ENCODE measurements at regions not wholly inside any gene's neighbourhood (a gene's known extent, or its start where the extent isn't known, plus 50 kb on each side); places are given as distances from the start of the nearest gene placed in this dataset.
"Not testable (repeated sequence)": the region's sequence is repeated elsewhere in the genome, so short reads cannot be mapped to it uniquely, and the experiment has no call there.

DNA sequence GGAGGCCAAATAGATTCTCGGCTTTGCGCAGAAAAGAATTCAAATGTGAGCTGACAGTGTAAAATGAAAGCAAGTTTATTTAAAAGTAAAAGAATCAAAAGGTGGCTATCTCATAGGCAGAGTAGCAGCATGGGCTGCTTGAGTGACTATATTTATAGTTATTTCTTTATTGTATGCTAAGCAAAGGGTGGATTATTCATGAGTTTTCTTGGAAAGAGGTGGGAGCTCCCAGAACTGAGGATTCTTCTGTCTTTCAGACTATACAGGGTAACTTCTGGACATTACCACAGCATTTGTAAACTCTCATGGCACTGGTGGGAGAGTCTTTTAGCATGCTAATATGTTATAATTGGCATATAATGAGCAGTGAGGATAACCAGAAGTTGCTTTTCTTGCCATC lies 659.9 kb downstream of the RWDD3 start:
- Histone ChIP-seq H3K9me3 (peaks cover 0 to 11% (median 0%) of the 10 kb centered on the region in 3 donors), H3K27me3 (no peaks in the 10 kb centered on the region), H3K4me1 (no peaks in the 10 kb centered on the region), H3K4me3 (no peak overlapping the region), H3K36me3 (no peaks in the 10 kb centered on the region), H3K27ac (no peak overlapping the region)
- TF ChIP-seq, protein P1, sequence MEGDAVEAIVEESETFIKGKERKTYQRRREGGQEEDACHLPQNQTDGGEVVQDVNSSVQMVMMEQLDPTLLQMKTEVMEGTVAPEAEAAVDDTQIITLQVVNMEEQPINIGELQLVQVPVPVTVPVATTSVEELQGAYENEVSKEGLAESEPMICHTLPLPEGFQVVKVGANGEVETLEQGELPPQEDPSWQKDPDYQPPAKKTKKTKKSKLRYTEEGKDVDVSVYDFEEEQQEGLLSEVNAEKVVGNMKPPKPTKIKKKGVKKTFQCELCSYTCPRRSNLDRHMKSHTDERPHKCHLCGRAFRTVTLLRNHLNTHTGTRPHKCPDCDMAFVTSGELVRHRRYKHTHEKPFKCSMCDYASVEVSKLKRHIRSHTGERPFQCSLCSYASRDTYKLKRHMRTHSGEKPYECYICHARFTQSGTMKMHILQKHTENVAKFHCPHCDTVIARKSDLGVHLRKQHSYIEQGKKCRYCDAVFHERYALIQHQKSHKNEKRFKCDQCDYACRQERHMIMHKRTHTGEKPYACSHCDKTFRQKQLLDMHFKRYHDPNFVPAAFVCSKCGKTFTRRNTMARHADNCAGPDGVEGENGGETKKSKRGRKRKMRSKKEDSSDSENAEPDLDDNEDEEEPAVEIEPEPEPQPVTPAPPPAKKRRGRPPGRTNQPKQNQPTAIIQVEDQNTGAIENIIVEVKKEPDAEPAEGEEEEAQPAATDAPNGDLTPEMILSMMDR (IDR thresholded peaks at IDR 0.05), result no peak
- TF ChIP-seq POLR2A (IDR thresholded peaks at IDR 0.05), result no peak
- intact Hi-C loops (cut with DNase I), result no loop called here
- no peak for DNase-seq
- WGBS, 2 donors, result 93% methylated on average over 2 of the region's 2 CpGs

DNA sequence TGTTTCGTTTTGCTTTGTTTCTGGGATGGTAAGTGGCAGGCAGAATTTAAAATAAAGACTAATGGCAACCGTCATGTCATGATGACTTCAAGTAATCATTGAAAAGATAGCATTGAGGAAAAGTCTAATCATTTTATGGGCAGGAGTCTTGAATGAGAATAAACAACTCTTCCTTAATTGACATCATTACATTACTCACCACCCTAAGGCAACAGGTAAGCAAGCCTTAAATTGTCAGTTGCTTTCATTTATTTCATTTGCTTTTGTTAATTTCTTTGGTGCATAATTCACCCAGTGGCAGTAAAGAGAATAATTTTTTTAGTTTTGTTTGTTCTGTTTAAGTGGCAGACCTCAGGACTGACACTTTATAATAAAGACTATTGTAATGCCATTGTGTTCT lies 669.0 kb downstream of the RWDD3 start:
- WGBS, 2 donors, result 50 to 63% methylated on average over 2 of the region's 2 CpGs
- H3K36me3 ChIP-seq, result no peaks in the 10 kb centered on the region
- H3K4me3 ChIP-seq, result no peak overlapping the region
- DNase-seq, result no peak
- TF ChIP-seq POLR2A (IDR thresholded peaks at IDR 0.05), result no peak
- TF ChIP-seq, protein P1 (IDR thresholded peaks at IDR 0.05), result peak in 1 of 6 experiments; percentile 32
- H3K4me1 ChIP-seq, result peaks cover 0 to 10% (median 0%) of the 10 kb centered on the region in 3 donors
- no peaks in the 10 kb centered on the region for H3K27me3 ChIP-seq
- intact Hi-C loops (cut with DNase I), result no loop called here
- H3K27ac ChIP-seq, result no peak overlapping the region
- no peaks in the 10 kb centered on the region for H3K9me3 ChIP-seq

DNA sequence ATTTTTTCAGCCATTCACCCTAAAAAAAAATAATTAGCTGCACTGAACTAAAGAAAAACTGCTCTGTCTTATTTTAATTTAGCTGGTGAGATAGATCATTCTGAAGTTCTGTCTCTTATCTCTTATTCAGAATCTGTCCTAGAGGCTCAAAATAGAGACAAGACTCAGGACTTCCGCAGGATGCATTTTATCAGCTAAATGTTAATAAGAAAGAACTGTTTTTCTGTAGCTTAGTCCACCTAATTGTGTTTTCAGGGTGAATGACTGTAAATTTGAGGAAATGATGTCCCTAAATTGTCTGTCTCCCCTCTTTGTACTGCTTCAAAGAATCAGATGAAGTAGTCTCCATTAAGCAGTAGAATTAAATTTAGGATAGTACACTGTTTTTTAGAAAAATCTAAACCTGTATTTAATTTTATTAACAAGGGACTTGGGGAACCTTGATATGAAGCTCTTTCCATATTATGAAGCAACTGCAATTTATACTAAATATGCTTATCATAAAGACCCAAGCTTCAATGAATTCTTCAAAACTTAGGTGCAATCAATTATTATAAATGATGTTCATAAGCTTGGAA lies 671.9 kb downstream of the RWDD3 start:
- WGBS, 2 donors, result 84 to 85% methylated on average over 1 of the region's 1 CpG
- intact Hi-C loops (cut with DNase I), result no loop called here

GRCh38 chr1:95911739-95912138 lies 677.7 kb downstream of the RWDD3 start:
- H3K27ac ChIP-seq; DNase-seq; intact Hi-C loops (cut with DNase I); H3K4me3 ChIP-seq; H3K36me3 ChIP-seq; H3K4me1 ChIP-seq; H3K27me3 ChIP-seq: not testable (repeated sequence)
- WGBS, 2 donors, result 71 to 78% methylated on average over 3 of the region's 3 CpGs
- H3K9me3 ChIP-seq, result peaks cover 0 to 17% (median 4%) of the 10 kb centered on the region in 3 donors

More for the DNA sequence above, 671.9 kb downstream of the RWDD3 start:
- Histone ChIP-seq H3K36me3 (no peaks in the 10 kb centered on the region), H3K27ac (no peak overlapping the region), H3K4me3 (no peak overlapping the region), H3K4me1 (peaks cover 0 to 10% (median 0%) of the 10 kb centered on the region in 3 donors), H3K27me3 (no peaks in the 10 kb centered on the region), H3K9me3 (no peaks in the 10 kb centered on the region)
- TF ChIP-seq, protein P1 (IDR thresholded peaks at IDR 0.05), result no peak
- TF ChIP-seq POLR2A (IDR thresholded peaks at IDR 0.05), result no peak
- no peak for DNase-seq

GRCh38 chr1:95916616-95917015 lies 682.6 kb downstream of the RWDD3 start:
- H3K36me3 ChIP-seq, result no peaks in the 10 kb centered on the region
- no peaks in the 10 kb centered on the region for H3K27me3 ChIP-seq
- intact Hi-C loops (cut with DNase I), result no loop called here
- WGBS, 2 donors, result 0 to 5% methylated on average over 1 of the region's 1 CpG
- peaks cover 0 to 15% (median 0%) of the 10 kb centered on the region in 3 donors for H3K9me3 ChIP-seq
- TF ChIP-seq POLR2A (IDR thresholded peaks at IDR 0.05), result no peak
- TF ChIP-seq, protein P1 (IDR thresholded peaks at IDR 0.05), result peak in 1 of 6 experiments; percentile 38
- no peak overlapping the region for H3K4me3 ChIP-seq
- no peak for DNase-seq
- H3K27ac ChIP-seq, result no peak overlapping the region
- H3K4me1 ChIP-seq, result no peaks in the 10 kb centered on the region

- Histone ChIP-seq H3K36me3 (no peaks in the 10 kb centered on the region), H3K4me1 (no peaks in the 10 kb centered on the region), H3K27ac (no peak overlapping the region), H3K4me3 (no peak overlapping the region), H3K27me3 (no peaks in the 10 kb centered on the region), H3K9me3 (no peaks in the 10 kb centered on the region)
- intact Hi-C loops (cut with DNase I), result no loop called here
- TF ChIP-seq, protein P1 (IDR thresholded peaks at IDR 0.05), result no peak
- no peak for TF ChIP-seq POLR2A (IDR thresholded peaks at IDR 0.05)
- DNase-seq, result no peak
- 81 to 88% methylated on average over 4 of the region's 4 CpGs for WGBS, 2 donors
Observed at GRCh38 chr1:95924684-95925083, 690.7 kb downstream of the RWDD3 start.
